Hepatocyte (in vitro differentiated cells): ENCODE measurements at regions not wholly inside any gene's neighbourhood (a gene's known extent, or its start where the extent isn't known, plus 50 kb on each side); places are given as distances from the start of the nearest gene placed in this dataset.

Experiments
- DNase-seq: peaks from one replicate; pipeline ENCODE4 v3.0.0-alpha.2; 2016; ENCODE audit warnings: low spot score
- H2AFZ ChIP-seq: fragments of 200-600 bp; sonication (generic); 2 replicates; pipeline ENCODE4 v1.6.0; 2016; ENCODE audit warnings: antibody characterized with exemption, mild to moderate bottlenecking
- H3K27ac ChIP-seq: fragments of 200-600 bp; sonication (generic); 2 replicates; pipeline ENCODE4 v1.5.1; 2016; ENCODE audit warnings: mild to moderate bottlenecking
- H3K27me3 ChIP-seq: fragments of 200-600 bp; sonication (generic); 2 replicates; pipeline ENCODE4 v1.6.1; 2016
- H3K36me3 ChIP-seq: fragments of 200-600 bp; sonication (generic); replicated peaks from 2 replicates; pipeline ENCODE4 v1.5.1; 2016; ENCODE audit warnings: low read depth; ENCODE audit not compliant: insufficient read depth
- H3K4me1 ChIP-seq: fragments of 200-600 bp; sonication (generic); 2 replicates; pipeline ENCODE4 v1.5.1; 2016; ENCODE audit warnings: mild to moderate bottlenecking, moderate library complexity; ENCODE audit not compliant: insufficient read depth
- H3K4me2 ChIP-seq: fragments of 200-600 bp; sonication (generic); 2 replicates; pipeline ENCODE4 v1.6.0; 2016
- H3K4me3 ChIP-seq: fragments of 200-600 bp; sonication (generic); 2 replicates; pipeline ENCODE4 v1.5.1; 2016; ENCODE audit warnings: mild to moderate bottlenecking
- H3K79me2 ChIP-seq: fragments of 200-600 bp; sonication (generic); 2 replicates; pipeline ENCODE4 v1.6.0; 2017; ENCODE audit warnings: mild to moderate bottlenecking
- H3K9me2 ChIP-seq: fragments of 200-600 bp; sonication (generic); replicated peaks from 2 replicates; pipeline ENCODE4 v1.6.0; 2017; ENCODE audit warnings: mild to moderate bottlenecking; ENCODE audit not compliant: insufficient read depth
- H3K9me3 ChIP-seq: fragments of 200-600 bp; sonication (generic); 2 replicates; pipeline ENCODE4 v1.5.1; 2016; ENCODE audit warnings: low read depth, mild to moderate bottlenecking
- H4K20me1 ChIP-seq: fragments of 200-600 bp; sonication (generic); 2 replicates; pipeline ENCODE4 v1.6.0; 2016; ENCODE audit warnings: mild to moderate bottlenecking; ENCODE audit not compliant: insufficient read depth, poor library complexity, severe bottlenecking
- EZH2 ChIP-seq: fragments of 200-600 bp; sonication (generic); IDR thresholded peaks from 2 replicates; pipeline ENCODE4 v1.6.1; 2016; ENCODE audit warnings: antibody characterized with exemption, mild to moderate bottlenecking, borderline replicate concordance
- EZH2phosphoT487 ChIP-seq: fragments of 200-600 bp; sonication (generic); IDR thresholded peaks from one replicate; pipeline ENCODE4 v1.6.1; 2018; ENCODE audit warnings: antibody characterized with exemption, mild to moderate bottlenecking, low read depth, moderate library complexity; ENCODE audit not compliant: unreplicated experiment, severe bottlenecking
- WGBS: methylation state at CpG from one replicate; pipeline ENCODE4 v1.1.6; 2016; ENCODE audit warnings: low lambda C conversion rate; ENCODE audit errors: missing lambda C conversion rate; 5-methylcytosine and 5-hydroxymethylcytosine counted together
- TF ChIP-seq, protein P1 (sequence below): fragments of 200-600 bp; sonication (generic); IDR thresholded peaks from 2 replicates; pipeline ENCODE4 v1.5.1; 2016; ENCODE audit warnings: antibody characterized with exemption, mild to moderate bottlenecking; ENCODE audit not compliant: poor library complexity

DNA sequence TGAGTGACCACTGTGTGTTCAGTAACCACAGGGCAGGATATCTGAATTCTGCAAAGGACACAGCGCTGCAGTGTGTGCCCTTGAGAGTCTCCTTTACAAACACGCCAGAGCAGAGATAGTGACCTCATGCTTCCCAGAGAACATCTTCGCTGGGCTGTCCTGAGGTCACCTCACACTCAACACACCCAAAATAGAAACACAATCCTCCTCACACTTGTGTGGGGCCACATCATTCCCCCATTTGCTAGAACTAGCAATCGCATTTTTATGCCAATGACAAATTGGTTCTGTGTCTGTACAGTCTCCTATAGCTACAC lies 140.1 kb upstream of the NRIP1 start:
- Histone ChIP-seq H3K4me3 (no peak overlapping the region), H3K4me2 (no peak overlapping the region), H3K9me3 (no peaks in the 10 kb centered on the region), H3K79me2 (no peaks in the 10 kb centered on the region), H2AFZ (no peak overlapping the region), H4K20me1 (no peaks in the 10 kb centered on the region), H3K4me1 (peaks cover 4% of the 10 kb centered on the region), H3K36me3 (no peaks in the 10 kb centered on the region), H3K27me3 (no peaks in the 10 kb centered on the region), H3K27ac (no peak overlapping the region), H3K9me2 (no peaks in the 10 kb centered on the region)
- DNase-seq: no peak
- WGBS: 89% methylated on average over 4 of the region's 4 CpGs
- TF ChIP-seq EZH2 (no peak), EZH2phosphoT487 (no peak)
- TF ChIP-seq, protein P1, sequence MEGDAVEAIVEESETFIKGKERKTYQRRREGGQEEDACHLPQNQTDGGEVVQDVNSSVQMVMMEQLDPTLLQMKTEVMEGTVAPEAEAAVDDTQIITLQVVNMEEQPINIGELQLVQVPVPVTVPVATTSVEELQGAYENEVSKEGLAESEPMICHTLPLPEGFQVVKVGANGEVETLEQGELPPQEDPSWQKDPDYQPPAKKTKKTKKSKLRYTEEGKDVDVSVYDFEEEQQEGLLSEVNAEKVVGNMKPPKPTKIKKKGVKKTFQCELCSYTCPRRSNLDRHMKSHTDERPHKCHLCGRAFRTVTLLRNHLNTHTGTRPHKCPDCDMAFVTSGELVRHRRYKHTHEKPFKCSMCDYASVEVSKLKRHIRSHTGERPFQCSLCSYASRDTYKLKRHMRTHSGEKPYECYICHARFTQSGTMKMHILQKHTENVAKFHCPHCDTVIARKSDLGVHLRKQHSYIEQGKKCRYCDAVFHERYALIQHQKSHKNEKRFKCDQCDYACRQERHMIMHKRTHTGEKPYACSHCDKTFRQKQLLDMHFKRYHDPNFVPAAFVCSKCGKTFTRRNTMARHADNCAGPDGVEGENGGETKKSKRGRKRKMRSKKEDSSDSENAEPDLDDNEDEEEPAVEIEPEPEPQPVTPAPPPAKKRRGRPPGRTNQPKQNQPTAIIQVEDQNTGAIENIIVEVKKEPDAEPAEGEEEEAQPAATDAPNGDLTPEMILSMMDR: no peak

DNA sequence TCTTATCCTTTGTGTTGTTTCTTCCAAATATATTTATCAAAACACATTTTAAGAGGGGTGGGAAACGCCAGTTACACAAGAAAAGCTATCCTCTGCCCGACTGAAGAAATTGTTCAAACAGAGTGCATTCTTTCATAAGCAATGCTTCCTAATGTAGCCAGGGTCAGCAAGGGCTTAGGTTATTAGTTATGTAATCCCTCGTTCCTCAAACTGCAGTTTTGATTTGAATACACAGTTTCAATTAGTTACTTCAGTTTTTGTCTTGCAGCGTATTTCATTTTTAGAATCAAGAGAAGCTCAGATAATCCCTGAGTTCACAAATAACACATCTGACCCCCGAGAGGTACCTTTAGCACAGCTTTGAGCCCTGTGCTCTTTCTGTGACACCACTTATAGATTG lies 141.7 kb upstream of the NRIP1 start:
- 71% methylated on average over 5 of the region's 5 CpGs for WGBS
- Histone ChIP-seq H2AFZ (no peak overlapping the region), H3K4me3 (no peak overlapping the region), H3K4me2 (no peak overlapping the region), H3K9me3 (no peaks in the 10 kb centered on the region), H3K9me2 (no peaks in the 10 kb centered on the region), H4K20me1 (no peaks in the 10 kb centered on the region), H3K4me1 (peaks cover 4% of the 10 kb centered on the region), H3K79me2 (no peaks in the 10 kb centered on the region), H3K27ac (no peak overlapping the region), H3K27me3 (no peaks in the 10 kb centered on the region), H3K36me3 (no peaks in the 10 kb centered on the region)
- no peak for DNase-seq
- TF ChIP-seq EZH2phosphoT487 (no peak), EZH2 (no peak)
- TF ChIP-seq, protein P1: no peak

GRCh38 chr21:15207231-15207630 lies 142.4 kb upstream of the NRIP1 start:
- no peak for DNase-seq
- peaks cover 4% of the 10 kb centered on the region for H3K4me1 ChIP-seq
- no peaks in the 10 kb centered on the region for H3K9me3 ChIP-seq
- H2AFZ ChIP-seq: no peak overlapping the region
- H3K36me3 ChIP-seq: no peaks in the 10 kb centered on the region
- H3K9me2 ChIP-seq: no peaks in the 10 kb centered on the region
- 59% methylated on average over 4 of the region's 4 CpGs for whole genome bisulfite sequencing
- no peak overlapping the region for H3K4me2 ChIP-seq
- no peaks in the 10 kb centered on the region for H3K27me3 ChIP-seq
- H3K4me3 ChIP-seq: no peak overlapping the region
- no peaks in the 10 kb centered on the region for H3K79me2 ChIP-seq
- H4K20me1 ChIP-seq: no peaks in the 10 kb centered on the region
- H3K27ac ChIP-seq: no peak overlapping the region
- no peak for TF ChIP-seq EZH2phosphoT487
- no peak for TF ChIP-seq EZH2
- TF ChIP-seq, protein P1: no peak
